ENCODE measurements at regions not wholly inside any gene's neighbourhood (a gene's known extent, or its start where the extent isn't known, plus 50 kb on each side); places are given as distances from the start of the nearest gene placed in this dataset.

GRCh38 chr2:217118559-217119284, 258.9 kb upstream of the TNP1 start:
- no peak for DNase-seq (ENCODE audit: low read depth in 2 of 2)

- DNase-seq (ENCODE audit: low read depth in 2 of 2): no peak
Observed at GRCh38 chr2:217117523-217117922, 257.7 kb upstream of the TNP1 start.

DNA sequence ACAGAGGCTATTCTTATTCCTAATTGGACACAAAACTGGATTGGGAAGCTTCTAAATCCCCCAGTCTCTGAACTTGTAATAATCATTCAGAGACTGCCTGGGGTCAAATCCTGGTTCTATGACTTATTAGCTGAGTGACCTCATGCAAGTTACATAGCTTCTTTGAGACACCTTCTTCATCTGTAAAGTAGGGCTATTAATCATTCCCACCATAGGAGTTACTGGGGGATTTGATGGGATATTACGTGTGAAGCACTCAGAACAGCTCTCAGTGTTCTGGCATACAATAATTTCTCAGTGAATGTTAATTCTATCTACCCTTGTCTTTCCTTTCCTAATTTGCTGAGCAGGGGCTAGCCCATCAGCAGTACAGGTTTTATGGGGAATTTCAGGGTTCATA, 256.7 kb upstream of the TNP1 start:
- DNase-seq (ENCODE audit: low read depth in 2 of 2): no peak

GRCh38 chr2:217114117-217114516, 254.3 kb upstream of the TNP1 start:
- no peak for DNase-seq (ENCODE audit: low read depth in 2 of 2)

- no peak for DNase-seq (ENCODE audit: low read depth in 2 of 2)
Observed at GRCh38 chr2:217113491-217113890, 253.6 kb upstream of the TNP1 start.

DNA sequence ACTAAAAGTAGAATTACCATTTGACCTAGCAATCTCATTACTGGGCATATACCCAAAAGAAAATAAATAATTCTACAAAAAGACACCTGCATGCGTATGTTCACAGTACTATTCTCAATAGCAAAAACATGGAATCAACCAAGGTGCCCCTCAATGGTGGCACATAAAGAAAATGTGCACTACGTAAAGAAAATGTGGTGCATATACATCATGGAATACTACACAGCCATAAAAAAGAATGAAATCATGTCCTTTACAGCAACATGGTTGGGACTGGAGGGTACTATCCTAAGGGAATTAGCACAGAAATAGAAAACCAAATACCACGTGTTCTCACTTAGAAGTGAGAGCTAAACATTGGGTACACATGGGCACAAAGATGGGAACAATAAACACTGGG, 250.7 kb upstream of the TNP1 start:
- no peak for DNase-seq (ENCODE audit: low read depth in 2 of 2)

DNA sequence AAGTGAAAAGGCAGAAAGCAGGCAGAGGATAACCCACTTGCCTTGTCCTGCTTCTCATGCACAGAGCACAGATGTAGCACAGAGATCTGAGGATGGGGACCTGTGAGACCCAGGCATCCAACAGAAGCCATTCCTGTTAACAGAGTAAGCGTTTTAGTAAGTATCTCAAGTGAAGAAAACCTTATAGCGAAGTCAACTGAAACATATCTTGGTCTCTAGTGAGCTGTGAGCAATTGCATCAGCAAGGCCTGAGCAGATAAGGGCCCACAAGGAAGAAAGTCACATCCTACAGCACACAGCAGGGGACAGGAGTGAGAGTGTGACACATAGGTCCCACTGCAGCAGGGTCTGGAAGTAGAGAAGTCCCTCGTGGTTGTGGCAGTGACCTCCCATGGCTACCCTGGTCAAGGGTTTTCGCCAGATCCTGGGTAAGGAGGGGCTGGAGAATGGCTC, 248.7 kb upstream of the TNP1 start:
- DNase-seq (ENCODE audit: low read depth in 2 of 2): no peak

GRCh38 chr2:217108086-217108485, 248.2 kb upstream of the TNP1 start:
- DNase-seq (ENCODE audit: low read depth in 2 of 2): no peak

GRCh38 chr2:217107480-217107879, 247.6 kb upstream of the TNP1 start:
- no peak for DNase-seq (ENCODE audit: low read depth in 2 of 2)

- no peak for DNase-seq (ENCODE audit: low read depth in 2 of 2)
Observed at GRCh38 chr2:217106650-217107014, 246.8 kb upstream of the TNP1 start.

- no peak for DNase-seq (ENCODE audit: low read depth in 2 of 2)
Observed at GRCh38 chr2:217105733-217106649, 246.1 kb upstream of the TNP1 start.

GRCh38 chr2:217103752-217104545, 244.1 kb upstream of the TNP1 start:
- DNase-seq (ENCODE audit: low read depth in 2 of 2): no peak

DNA sequence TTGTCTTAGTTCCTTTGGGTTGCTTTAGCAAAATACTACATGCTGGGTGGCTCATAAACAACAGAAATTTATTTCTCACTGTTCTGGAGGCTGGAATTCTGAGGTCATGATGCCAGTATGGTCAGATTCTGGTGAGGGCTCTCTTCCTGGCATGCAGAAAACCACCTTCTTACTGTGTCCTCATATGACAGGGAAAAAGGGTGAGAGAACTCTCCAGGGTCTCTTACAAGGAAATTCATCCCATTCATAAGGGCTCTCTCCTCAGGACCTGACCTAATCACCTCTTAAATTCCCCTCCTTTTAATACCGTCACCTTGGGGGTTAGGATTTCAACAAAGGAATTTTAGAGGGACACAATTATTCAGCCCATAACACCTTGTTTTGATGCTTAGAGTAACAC, 243.1 kb upstream of the TNP1 start:
- no peak for DNase-seq (ENCODE audit: low read depth in 2 of 2)

GRCh38 chr2:217101972-217102371, 242.1 kb upstream of the TNP1 start:
- DNase-seq (ENCODE audit: low read depth in 2 of 2): no peak

- DNase-seq (ENCODE audit: low read depth in 2 of 2): no peak
Observed at GRCh38 chr2:217099561-217099960, 239.7 kb upstream of the TNP1 start.

DNA sequence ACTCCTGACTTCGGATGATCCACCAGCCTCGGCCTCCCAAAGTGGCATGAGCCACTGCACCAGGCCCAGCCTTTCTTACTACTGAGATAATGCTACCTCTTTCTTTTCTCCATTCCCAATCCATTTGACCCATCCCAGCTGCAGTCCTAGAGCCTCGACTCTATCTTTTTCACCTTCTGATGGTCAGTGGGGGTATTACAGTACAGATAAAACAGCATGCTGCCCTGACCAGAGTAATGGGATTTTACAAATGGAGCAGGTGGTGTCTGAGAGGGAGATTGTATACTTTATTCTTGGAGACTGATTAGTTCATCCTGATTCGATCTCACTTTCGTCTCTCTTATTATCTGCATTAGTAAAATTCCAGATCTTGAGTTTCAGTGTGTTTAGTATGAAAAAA, 238.6 kb upstream of the TNP1 start:
- no peak for DNase-seq (ENCODE audit: low read depth in 2 of 2)

DNA sequence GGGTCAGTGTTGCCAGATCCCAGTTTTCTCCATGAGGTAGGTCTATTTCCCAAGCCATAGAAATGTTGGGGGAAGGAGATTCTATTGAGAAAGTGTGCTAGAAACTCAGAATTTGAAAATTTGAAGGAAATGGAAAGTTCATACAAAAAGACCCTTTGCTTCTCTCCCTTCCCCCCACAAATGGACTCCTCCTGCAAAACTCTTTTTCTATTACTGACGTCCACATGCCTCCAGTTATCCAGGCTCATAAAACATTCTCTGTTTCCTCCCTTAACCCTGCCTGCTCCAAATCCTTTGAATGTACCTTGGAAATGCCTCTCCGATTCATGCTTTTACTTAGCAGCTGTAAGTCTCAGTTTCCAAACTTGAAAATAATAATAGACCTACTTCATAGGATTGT, 237.5 kb upstream of the TNP1 start:
- DNase-seq (ENCODE audit: low read depth in 2 of 2): no peak

- DNase-seq (ENCODE audit: low read depth in 2 of 2): no peak
Observed at GRCh38 chr2:217096474-217097225, 236.8 kb upstream of the TNP1 start.

GRCh38 chr2:217095511-217096205, 235.8 kb upstream of the TNP1 start:
- DNase-seq (ENCODE audit: low read depth in 2 of 2): no peak

GRCh38 chr2:217092710-217093379, 233.0 kb upstream of the TNP1 start:
- DNase-seq (ENCODE audit: low read depth in 2 of 2): no peak

Data from stimulated activated CD8-positive, alpha-beta memory T cell treated with anti-CD3 and anti-CD28 coated beads, Interleukin-15, amount 100 ng/mL, for 4 hours (primary cell).